ENCODE measurements at regions not wholly inside any gene's neighbourhood (a gene's known extent, or its start where the extent isn't known, plus 50 kb on each side); places are given as distances from the start of the nearest gene placed in this dataset.

DNA sequence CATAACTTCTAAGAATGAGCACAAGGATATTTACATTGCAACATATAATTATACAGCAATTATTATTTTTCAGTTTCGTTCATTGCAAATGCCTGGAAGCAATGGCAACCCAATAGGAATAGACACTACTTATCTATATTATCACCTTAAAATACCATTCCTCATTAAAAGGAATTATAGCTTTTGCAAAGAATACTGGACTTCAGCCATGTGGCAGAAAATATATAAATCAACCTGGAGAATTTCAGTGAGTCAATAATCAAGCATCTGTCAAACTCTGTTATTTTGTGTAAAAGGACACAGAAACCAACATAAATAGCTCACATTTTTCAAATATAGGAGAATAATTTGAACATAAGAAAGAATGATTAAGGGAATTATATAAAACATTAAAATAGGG, 96.1 kb upstream of the SEMA3C start:
- TF ChIP-seq EZH2 (IDR thresholded peaks at IDR 0.05; ENCODE audit: insufficient read depth, poor library complexity, severe bottlenecking) (no peak), EZH2phosphoT487 (IDR thresholded peaks at IDR 0.05; ENCODE audit: insufficient read depth, low read depth) (no peak)
